Neural cell (in vitro differentiated cells): ENCODE measurements at regions not wholly inside any gene's neighbourhood (a gene's known extent, or its start where the extent isn't known, plus 50 kb on each side); places are given as distances from the start of the nearest gene placed in this dataset.

Experiments used
- H2AFZ ChIP-seq: fragments of 200-600, 300-800 bp; sonication (generic), shearing (Covaris generic); 2 replicates; pipeline ENCODE4 v1.6.0; 2014; ENCODE audit warnings: low read depth, mild to moderate bottlenecking, antibody characterized with exemption, low read length, moderate library complexity
- H3F3A ChIP-seq: fragments of 200-600 bp; shearing (Covaris generic); 2 replicates; pipeline ENCODE4 v1.6.1; 2016; ENCODE audit warnings: mild to moderate bottlenecking, moderate library complexity, mixed read lengths, antibody characterized with exemption, low read length; ENCODE audit not compliant: insufficient read depth, poor library complexity, severe bottlenecking
- H3K27ac ChIP-seq: fragments of 200-600, 300-800 bp; sonication (generic), shearing (Covaris generic); 2 replicates; pipeline ENCODE4 v1.5.1; 2014; ENCODE audit warnings: mild to moderate bottlenecking, low read length, moderate library complexity
- H3K27me3 ChIP-seq: fragments of 300-800, 200-600 bp; sonication (generic), shearing (Covaris generic); 2 replicates; pipeline ENCODE4 v1.6.0; 2014; ENCODE audit warnings: mild to moderate bottlenecking, low read depth, low read length, moderate library complexity; ENCODE audit not compliant: insufficient read depth
- H3K36me3 ChIP-seq: fragments of 300-800, 200-600 bp; sonication (generic), shearing (Covaris generic); 2 replicates; pipeline ENCODE4 v1.5.1; 2014; ENCODE audit warnings: mild to moderate bottlenecking, antibody characterized with exemption, low read length, moderate library complexity; ENCODE audit not compliant: insufficient read depth
- H3K4me2 ChIP-seq: fragments of 300-800, 200-600 bp; sonication (generic), shearing (Covaris generic); 2 replicates; pipeline ENCODE4 v1.6.0; 2014; ENCODE audit warnings: mild to moderate bottlenecking, low read length
- H3K4me3 ChIP-seq: fragments of 300-800, 200-600 bp; sonication (generic), shearing (Covaris generic); 2 replicates; pipeline ENCODE4 v1.5.1; 2014; ENCODE audit warnings: mild to moderate bottlenecking, low read length, moderate library complexity
- H3K79me2 ChIP-seq: fragments of 200-600 bp; shearing (Covaris generic); replicated peaks from 2 replicates; pipeline ENCODE4 v1.6.0; 2014; ENCODE audit warnings: mild to moderate bottlenecking, low read length, moderate library complexity; ENCODE audit not compliant: insufficient read depth
- H3K9ac ChIP-seq: fragments of 300-800, 200-600 bp; sonication (generic), shearing (Covaris generic); 2 replicates; pipeline ENCODE4 v1.6.1; 2016; ENCODE audit warnings: mild to moderate bottlenecking, low read length, mixed read lengths
- H3K9me2 ChIP-seq: fragments of 200-600 bp; shearing (Covaris generic); 2 replicates; pipeline ENCODE4 v1.6.1; 2016; ENCODE audit warnings: mild to moderate bottlenecking, low read length, mixed read lengths; ENCODE audit not compliant: insufficient read depth
- H3K9me3 ChIP-seq: fragments of 200-600, 300-800 bp; sonication (generic), shearing (Covaris generic); 2 replicates; pipeline ENCODE4 v1.6.1; 2016; ENCODE audit warnings: mild to moderate bottlenecking, mixed run types, low read length, moderate library complexity, mixed read lengths
- H4K20me1 ChIP-seq: fragments of 200-600 bp; shearing (Covaris generic); 2 replicates; pipeline ENCODE4 v1.6.1; 2016; ENCODE audit warnings: mild to moderate bottlenecking, mixed run types; ENCODE audit not compliant: insufficient read depth
- EP300 ChIP-seq: fragments of 450-650 bp; conservative IDR thresholded peaks from 2 replicates; pipeline ENCODE4 v1.6.1; 2014; ENCODE audit warnings: antibody characterized with exemption, mild to moderate bottlenecking, moderate library complexity; ENCODE audit not compliant: poor library complexity, severe bottlenecking
- EZH2 ChIP-seq: fragments of 200-600, 300-800 bp; shearing (Covaris generic), sonication (generic); IDR thresholded peaks from 2 replicates; pipeline ENCODE4 v1.6.1; 2014; ENCODE audit warnings: antibody characterized with exemption, low read length, borderline replicate concordance, mild to moderate bottlenecking; ENCODE audit not compliant: insufficient read depth, poor library complexity, severe bottlenecking
- MXI1 ChIP-seq: fragments of 450-650 bp; conservative IDR thresholded peaks from 2 replicates; pipeline ENCODE4 v1.6.1; 2014; ENCODE audit warnings: antibody characterized with exemption, mild to moderate bottlenecking; ENCODE audit not compliant: poor library complexity, severe bottlenecking
- POLR2AphosphoS5 ChIP-seq: IDR thresholded peaks from 2 replicates; pipeline ENCODE4 v1.6.1; 2012
- RAD21 ChIP-seq: fragments of 450-650 bp; conservative IDR thresholded peaks from 2 replicates; pipeline ENCODE4 v1.6.1; 2014; ENCODE audit warnings: antibody characterized with exemption, mild to moderate bottlenecking, moderate library complexity
- SMC3 ChIP-seq: fragments of 450-650 bp; conservative IDR thresholded peaks from 2 replicates; pipeline ENCODE4 v1.6.1; 2014; ENCODE audit warnings: antibody characterized with exemption, mild to moderate bottlenecking, moderate library complexity; ENCODE audit not compliant: poor library complexity
- TAF1 ChIP-seq: IDR thresholded peaks from 2 replicates; pipeline ENCODE4 v1.6.1; 2012; ENCODE audit warnings: low read depth
- TF ChIP-seq, protein P1 (sequence below): IDR thresholded peaks from 2 replicates; pipeline ENCODE4 v1.6.1; 2012; ENCODE audit warnings: borderline replicate concordance
- TF ChIP-seq, protein P2 (sequence below): fragments of 450-650 bp; IDR thresholded peaks from 2 replicates; pipeline ENCODE4 v1.5.1; 2014; ENCODE audit warnings: antibody characterized with exemption, mild to moderate bottlenecking, moderate library complexity; ENCODE audit not compliant: poor library complexity, severe bottlenecking

DNA sequence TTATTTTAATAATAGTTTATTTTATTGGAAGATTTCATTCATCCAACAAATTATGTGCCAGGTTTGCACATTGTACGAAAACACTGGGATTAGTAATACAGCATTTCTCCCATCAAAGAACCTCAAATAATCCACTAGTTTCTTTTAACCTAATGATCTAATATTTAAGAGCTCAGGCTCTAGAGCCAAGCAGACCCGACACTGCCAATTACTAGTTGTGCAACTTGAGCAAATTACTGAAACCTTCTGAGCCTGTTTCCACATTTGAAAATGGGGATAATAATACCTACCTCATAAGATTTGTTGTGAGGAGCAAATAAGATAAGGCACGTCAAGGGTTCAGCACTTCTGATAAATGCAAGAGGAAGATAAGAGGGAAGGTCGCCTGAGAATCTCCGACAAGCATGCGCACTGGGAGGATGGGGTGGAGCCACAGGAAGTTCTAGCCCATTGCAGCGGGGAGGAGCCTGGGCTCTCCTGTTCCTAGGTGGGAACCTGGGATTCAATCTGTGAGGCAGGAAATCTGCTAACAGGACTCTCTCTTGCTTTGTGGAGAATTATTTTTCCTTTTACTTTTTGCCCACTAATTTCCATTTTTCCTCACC, 141.5 kb upstream of the SMAD1 start:
- TF ChIP-seq RAD21: no peak
- Histone ChIP-seq H4K20me1 (no peaks in the 10 kb centered on the region), H3K79me2 (no peaks in the 10 kb centered on the region), H2AFZ (no peak overlapping the region), H3K27ac (no peak overlapping the region), H3K9me2 (no peaks in the 10 kb centered on the region), H3K9ac (no peak overlapping the region), H3K27me3 (no peaks in the 10 kb centered on the region), H3K36me3 (no peaks in the 10 kb centered on the region), H3K4me2 (no peak overlapping the region), H3F3A (no peaks in the 10 kb centered on the region), H3K4me3 (no peak overlapping the region), H3K9me3 (no peaks in the 10 kb centered on the region)

DNA sequence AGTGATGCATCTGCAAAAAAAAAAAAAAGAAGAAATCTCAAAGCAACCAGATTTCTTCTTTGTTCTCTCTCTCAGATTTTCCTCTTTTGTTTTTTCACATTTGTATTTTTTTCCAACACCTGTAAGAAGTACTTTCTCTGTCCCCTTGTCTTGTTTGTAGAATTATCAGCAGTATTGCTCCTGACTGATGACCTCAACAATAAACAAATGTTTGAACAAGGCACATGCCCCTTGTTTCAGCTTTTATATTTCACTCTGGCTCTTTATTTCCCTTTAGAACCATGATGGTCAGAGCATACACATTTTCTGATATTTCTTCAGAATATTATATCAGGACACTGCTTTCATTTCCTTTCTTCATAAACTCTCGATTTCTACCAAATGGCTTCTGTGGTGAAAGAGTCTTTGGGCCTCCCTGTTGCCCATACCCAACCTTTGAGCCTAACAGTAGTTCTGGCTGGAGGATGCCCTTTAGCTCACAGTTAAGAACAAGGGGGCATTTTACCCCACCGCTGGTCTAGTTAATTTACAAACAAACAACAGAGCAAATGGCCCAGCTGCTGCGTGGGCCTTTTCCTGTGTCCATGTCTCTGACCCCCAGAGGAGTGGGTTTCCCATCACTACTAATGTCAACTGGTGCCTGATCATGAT, 142.5 kb upstream of the SMAD1 start:
- Histone ChIP-seq H3K27ac (no peak overlapping the region), H2AFZ (no peak overlapping the region), H4K20me1 (no peaks in the 10 kb centered on the region), H3K9ac (no peak overlapping the region), H3K79me2 (no peaks in the 10 kb centered on the region), H3K4me3 (no peak overlapping the region), H3K9me3 (no peaks in the 10 kb centered on the region), H3F3A (no peaks in the 10 kb centered on the region), H3K36me3 (no peaks in the 10 kb centered on the region), H3K9me2 (no peaks in the 10 kb centered on the region), H3K27me3 (no peaks in the 10 kb centered on the region), H3K4me2 (no peak overlapping the region)
- no peak for TF ChIP-seq EZH2
- TF ChIP-seq TAF1: no peak
- TF ChIP-seq, protein P1, sequence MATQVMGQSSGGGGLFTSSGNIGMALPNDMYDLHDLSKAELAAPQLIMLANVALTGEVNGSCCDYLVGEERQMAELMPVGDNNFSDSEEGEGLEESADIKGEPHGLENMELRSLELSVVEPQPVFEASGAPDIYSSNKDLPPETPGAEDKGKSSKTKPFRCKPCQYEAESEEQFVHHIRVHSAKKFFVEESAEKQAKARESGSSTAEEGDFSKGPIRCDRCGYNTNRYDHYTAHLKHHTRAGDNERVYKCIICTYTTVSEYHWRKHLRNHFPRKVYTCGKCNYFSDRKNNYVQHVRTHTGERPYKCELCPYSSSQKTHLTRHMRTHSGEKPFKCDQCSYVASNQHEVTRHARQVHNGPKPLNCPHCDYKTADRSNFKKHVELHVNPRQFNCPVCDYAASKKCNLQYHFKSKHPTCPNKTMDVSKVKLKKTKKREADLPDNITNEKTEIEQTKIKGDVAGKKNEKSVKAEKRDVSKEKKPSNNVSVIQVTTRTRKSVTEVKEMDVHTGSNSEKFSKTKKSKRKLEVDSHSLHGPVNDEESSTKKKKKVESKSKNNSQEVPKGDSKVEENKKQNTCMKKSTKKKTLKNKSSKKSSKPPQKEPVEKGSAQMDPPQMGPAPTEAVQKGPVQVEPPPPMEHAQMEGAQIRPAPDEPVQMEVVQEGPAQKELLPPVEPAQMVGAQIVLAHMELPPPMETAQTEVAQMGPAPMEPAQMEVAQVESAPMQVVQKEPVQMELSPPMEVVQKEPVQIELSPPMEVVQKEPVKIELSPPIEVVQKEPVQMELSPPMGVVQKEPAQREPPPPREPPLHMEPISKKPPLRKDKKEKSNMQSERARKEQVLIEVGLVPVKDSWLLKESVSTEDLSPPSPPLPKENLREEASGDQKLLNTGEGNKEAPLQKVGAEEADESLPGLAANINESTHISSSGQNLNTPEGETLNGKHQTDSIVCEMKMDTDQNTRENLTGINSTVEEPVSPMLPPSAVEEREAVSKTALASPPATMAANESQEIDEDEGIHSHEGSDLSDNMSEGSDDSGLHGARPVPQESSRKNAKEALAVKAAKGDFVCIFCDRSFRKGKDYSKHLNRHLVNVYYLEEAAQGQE: no peak
- no peak for TF ChIP-seq POLR2AphosphoS5
- TF ChIP-seq, protein P2, sequence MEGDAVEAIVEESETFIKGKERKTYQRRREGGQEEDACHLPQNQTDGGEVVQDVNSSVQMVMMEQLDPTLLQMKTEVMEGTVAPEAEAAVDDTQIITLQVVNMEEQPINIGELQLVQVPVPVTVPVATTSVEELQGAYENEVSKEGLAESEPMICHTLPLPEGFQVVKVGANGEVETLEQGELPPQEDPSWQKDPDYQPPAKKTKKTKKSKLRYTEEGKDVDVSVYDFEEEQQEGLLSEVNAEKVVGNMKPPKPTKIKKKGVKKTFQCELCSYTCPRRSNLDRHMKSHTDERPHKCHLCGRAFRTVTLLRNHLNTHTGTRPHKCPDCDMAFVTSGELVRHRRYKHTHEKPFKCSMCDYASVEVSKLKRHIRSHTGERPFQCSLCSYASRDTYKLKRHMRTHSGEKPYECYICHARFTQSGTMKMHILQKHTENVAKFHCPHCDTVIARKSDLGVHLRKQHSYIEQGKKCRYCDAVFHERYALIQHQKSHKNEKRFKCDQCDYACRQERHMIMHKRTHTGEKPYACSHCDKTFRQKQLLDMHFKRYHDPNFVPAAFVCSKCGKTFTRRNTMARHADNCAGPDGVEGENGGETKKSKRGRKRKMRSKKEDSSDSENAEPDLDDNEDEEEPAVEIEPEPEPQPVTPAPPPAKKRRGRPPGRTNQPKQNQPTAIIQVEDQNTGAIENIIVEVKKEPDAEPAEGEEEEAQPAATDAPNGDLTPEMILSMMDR: no peak
- TF ChIP-seq EP300: no peak
- no peak for TF ChIP-seq MXI1
- no peak for TF ChIP-seq RAD21
- no peak for TF ChIP-seq SMC3
